ENCODE measurements at regions not wholly inside any gene's neighbourhood (a gene's known extent, or its start where the extent isn't known, plus 50 kb on each side); places are given as distances from the start of the nearest gene placed in this dataset.

- TF ChIP-seq NFRKB (IDR thresholded peaks at IDR 0.05), result no peak
- no peak for TF ChIP-seq SP1 (IDR thresholded peaks at IDR 0.05)
- no peak for TF ChIP-seq FOXM1 (IDR thresholded peaks at IDR 0.05; ENCODE audit: borderline replicate concordance)
- no peak for TF ChIP-seq BHLHE40 (IDR thresholded peaks at IDR 0.05; ENCODE audit: borderline replicate concordance)
- no peak for TF ChIP-seq SUZ12 (IDR thresholded peaks at IDR 0.05)
- TF ChIP-seq ZNF384 (IDR thresholded peaks at IDR 0.05), result no peak
- no peak for TF ChIP-seq PKNOX1 (IDR thresholded peaks at IDR 0.05)
- TF ChIP-seq CTBP1 (IDR thresholded peaks at IDR 0.05; ENCODE audit: borderline replicate concordance), result no peak
- TF ChIP-seq LEF1 (IDR thresholded peaks at IDR 0.05; ENCODE audit: borderline replicate concordance), result no peak
- TF ChIP-seq FOXA1 (IDR thresholded peaks at IDR 0.05), result no peak
- no peak for TF ChIP-seq FOXK2 (IDR thresholded peaks at IDR 0.05)
- TF ChIP-seq ELF4 (IDR thresholded peaks at IDR 0.05), result no peak
- no peak for TF ChIP-seq ARNT (IDR thresholded peaks at IDR 0.05)
Measured at GRCh38 chr12:45124485-45125155, 73.7 kb upstream of the DBX2 start.
